Keratinocyte (primary cell): ENCODE measurements at regions not wholly inside any gene's neighbourhood (a gene's known extent, or its start where the extent isn't known, plus 50 kb on each side); places are given as distances from the start of the nearest gene placed in this dataset.

Experiments
- CTCF ChIP-seq, 3 experiments: IDR thresholded peaks in 1 of 3; conservative IDR thresholded peaks in 1 of 3; optimal IDR thresholded peaks in 1 of 3; 2 replicates in 2 of 3; 3 replicates in 1 of 3; pipeline versions ENCODE3 to v1.5.1; 2011; ENCODE audit warnings: low read length in 3 of 3, mild to moderate bottlenecking in 3 of 3, moderate library complexity in 2 of 3, control low read depth in 1 of 3, inconsistent platforms in 1 of 3; ENCODE audit not compliant: insufficient read depth in 2 of 3; ENCODE audit errors: extremely low read depth in 1 of 3
- EZH2 ChIP-seq: IDR thresholded peaks from one replicate; pipeline ENCODE4 v1.6.1; 2012; ENCODE audit warnings: inconsistent platforms, mild to moderate bottlenecking, low read length, moderate library complexity

- TF ChIP-seq CTCF (optimal IDR thresholded peaks at IDR 0.05 in 1 of 3, IDR thresholded peaks at IDR 0.05 in 1 of 3, conservative IDR thresholded peaks at IDR 0.05 in 1 of 3; ENCODE audit: extremely low read depth in 1 of 3, insufficient read depth in 2 of 3, low read length in 3 of 3) = no peak
- TF ChIP-seq EZH2 = no peak
These were observed 234.7 kb upstream of the TBX3 start for GRCh38 chr12:114918535-114919233.
